ENCODE measurements at regions not wholly inside any gene's neighbourhood (a gene's known extent, or its start where the extent isn't known, plus 50 kb on each side); places are given as distances from the start of the nearest gene placed in this dataset.

- dilution Hi-C loops (cut with MboI; ENCODE audit: extremely low pct_ligation_motif_present, low sequenced_read_pairs) = no loop called here
- Histone ChIP-seq H3K27me3 (ENCODE audit: control insufficient read depth in 2 of 2, insufficient read depth in 2 of 2, low read length in 2 of 2) (no peaks in the 10 kb centered on the region), H3K79me2 (ENCODE audit: control insufficient read depth, insufficient read depth, low read length) (no peaks in the 10 kb centered on the region), H3K9ac (replicated peaks; ENCODE audit: extremely low read depth, insufficient read depth, low read length) (no peak overlapping the region), H3K27ac (ENCODE audit: insufficient read depth, low read depth, low read length) (no peak overlapping the region), H4K20me1 (replicated peaks; ENCODE audit: control insufficient read depth, extremely low read depth, insufficient read depth, low read length) (no peaks in the 10 kb centered on the region), H2AFZ (ENCODE audit: low read depth, low read length) (no peak overlapping the region), H3K4me3 (replicated peaks in 1 of 3; ENCODE audit: insufficient read depth in 1 of 3, low read depth in 1 of 3, low read length in 3 of 3) (no peak overlapping the region), H3K36me3 (ENCODE audit: control insufficient read depth in 2 of 2, extremely low read depth in 1 of 2, insufficient read depth in 2 of 2, low read length in 2 of 2) (no peaks in the 10 kb centered on the region), H3K9me3 (replicated peaks; ENCODE audit: control insufficient read depth, insufficient read depth, low read length) (peaks cover 2% of the 10 kb centered on the region), H3K4me2 (ENCODE audit: insufficient read depth, low read length) (no peak overlapping the region), H3K9me1 (replicated peaks; ENCODE audit: control insufficient read depth, extremely low read depth, insufficient read depth, low read length) (no peaks in the 10 kb centered on the region), H3K4me1 (ENCODE audit: control insufficient read depth, extremely low read depth, insufficient read depth, low read length) (no peaks in the 10 kb centered on the region)
- TF ChIP-seq CTCF (IDR thresholded peaks at IDR 0.05; ENCODE audit: extremely low read depth in 1 of 2, insufficient read depth in 1 of 2, low read depth in 1 of 2, low read length in 2 of 2) (no peak), MYC (IDR thresholded peaks at IDR 0.05; ENCODE audit: low read depth, low read length) (no peak), POLR2A (IDR thresholded peaks at IDR 0.05; ENCODE audit: low read depth, low read length) (no peak), POLR2AphosphoS5 (IDR thresholded peaks at IDR 0.05; ENCODE audit: insufficient read depth, low read depth, low read length) (no peak), GATA2 (IDR thresholded peaks at IDR 0.05; ENCODE audit: insufficient read depth, insufficient read length, low read depth, low read length) (no peak), FOS (IDR thresholded peaks at IDR 0.05; ENCODE audit: borderline replicate concordance, insufficient read depth, low read length) (no peak), JUN (IDR thresholded peaks at IDR 0.05; ENCODE audit: borderline replicate concordance, insufficient read depth, insufficient read length, low read depth) (no peak), EZH2 (IDR thresholded peaks at IDR 0.05; ENCODE audit: borderline replicate concordance, low read depth, low read length, severe bottlenecking) (no peak)
- TF ChIP-seq, protein P1, sequence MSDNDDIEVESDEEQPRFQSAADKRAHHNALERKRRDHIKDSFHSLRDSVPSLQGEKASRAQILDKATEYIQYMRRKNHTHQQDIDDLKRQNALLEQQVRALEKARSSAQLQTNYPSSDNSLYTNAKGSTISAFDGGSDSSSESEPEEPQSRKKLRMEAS (IDR thresholded peaks at IDR 0.05; ENCODE audit: insufficient read depth, insufficient read length) = no peak
- ChIA-PET POLR2A (no interaction called here), CTCF (no interaction called here)
- FAIRE-seq (no peak), DNase-seq (ENCODE audit: low read depth, low spot score) (no peak)
- intact Hi-C loops (cut with micrococcal nuclease) = no loop called here
- BruUV-seq (replicated peaks) = no TSS peak
These were observed 570.1 kb downstream of the CDK5RAP2 start for GRCh38 chr9:120009856-120010255.

Data from endothelial cell of umbilical vein (primary cell).